HCT116 (cell line): ENCODE measurements at regions not wholly inside any gene's neighbourhood (a gene's known extent, or its start where the extent isn't known, plus 50 kb on each side); places are given as distances from the start of the nearest gene placed in this dataset.

Experiments used
- EZH2 ChIP-seq: fragments of 200-600 bp; sonication (generic); IDR thresholded peaks from 2 replicates; pipeline ENCODE4 v1.6.1; 2017; ENCODE audit warnings: antibody characterized with exemption, mixed run types
- JUND ChIP-seq: IDR thresholded peaks from 2 replicates; pipeline ENCODE4 v1.6.1; 2012
- POLR2A ChIP-seq: IDR thresholded peaks from 2 replicates; pipeline ENCODE4 v1.7.0; 2011; ENCODE audit warnings: borderline replicate concordance; ENCODE audit not compliant: insufficient read depth, insufficient read length; ENCODE audit errors: extremely low read depth
- TF ChIP-seq, protein P1 (sequence below), 3 experiments: fragments of 200-600 bp in 1 of 3; sonication (generic) in 1 of 3; IDR thresholded peaks in 2 of 3; conservative IDR thresholded peaks in 1 of 3; 2 replicates each; pipeline ENCODE4 v1.5.1; 2012 to 2017; ENCODE audit warnings: low read depth in 2 of 3, low read length in 2 of 3, antibody characterized with exemption in 1 of 3, borderline replicate concordance in 1 of 3, control low read depth in 1 of 3, mild to moderate bottlenecking in 1 of 3, mixed read lengths in 1 of 3, mixed run types in 1 of 3, moderate library complexity in 1 of 3; ENCODE audit not compliant: insufficient read depth in 1 of 3
- TF ChIP-seq, protein P2 (sequence below): IDR thresholded peaks from 2 replicates; pipeline ENCODE4 v1.6.1; 2011; ENCODE audit warnings: mild to moderate bottlenecking, low read length, moderate library complexity; ENCODE audit not compliant: insufficient replicate concordance; ENCODE audit errors: extremely low read depth

DNA sequence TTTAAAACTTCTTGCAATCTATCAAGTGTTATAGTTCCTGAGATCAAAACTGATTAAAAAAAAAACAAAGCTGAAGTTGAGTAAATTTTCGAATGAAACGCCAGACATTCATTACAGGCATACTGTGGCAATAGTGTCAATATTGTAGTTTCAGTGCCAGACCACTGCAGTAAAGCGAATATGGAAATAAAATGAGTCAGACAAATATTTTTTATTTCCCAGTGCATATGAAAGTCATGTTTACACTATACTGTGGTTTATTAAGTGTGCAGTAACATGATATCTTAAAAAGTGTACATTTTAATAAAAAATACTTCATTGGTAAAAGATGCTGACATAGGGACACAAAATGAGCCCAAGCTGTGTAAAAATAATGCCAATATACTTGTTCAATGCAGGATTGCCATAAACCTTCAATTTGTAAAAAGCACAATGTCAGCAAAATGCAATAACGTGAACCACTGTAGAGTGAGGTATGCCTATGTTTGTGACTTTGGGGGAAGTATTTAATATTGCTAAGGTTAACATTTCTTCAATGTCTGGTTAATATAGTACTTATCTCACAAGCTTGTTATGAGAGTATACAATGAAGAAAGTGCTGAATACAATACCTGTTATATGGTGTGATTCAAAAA, 1473.9 kb upstream of the GBE1 start:
- TF ChIP-seq, protein P1, sequence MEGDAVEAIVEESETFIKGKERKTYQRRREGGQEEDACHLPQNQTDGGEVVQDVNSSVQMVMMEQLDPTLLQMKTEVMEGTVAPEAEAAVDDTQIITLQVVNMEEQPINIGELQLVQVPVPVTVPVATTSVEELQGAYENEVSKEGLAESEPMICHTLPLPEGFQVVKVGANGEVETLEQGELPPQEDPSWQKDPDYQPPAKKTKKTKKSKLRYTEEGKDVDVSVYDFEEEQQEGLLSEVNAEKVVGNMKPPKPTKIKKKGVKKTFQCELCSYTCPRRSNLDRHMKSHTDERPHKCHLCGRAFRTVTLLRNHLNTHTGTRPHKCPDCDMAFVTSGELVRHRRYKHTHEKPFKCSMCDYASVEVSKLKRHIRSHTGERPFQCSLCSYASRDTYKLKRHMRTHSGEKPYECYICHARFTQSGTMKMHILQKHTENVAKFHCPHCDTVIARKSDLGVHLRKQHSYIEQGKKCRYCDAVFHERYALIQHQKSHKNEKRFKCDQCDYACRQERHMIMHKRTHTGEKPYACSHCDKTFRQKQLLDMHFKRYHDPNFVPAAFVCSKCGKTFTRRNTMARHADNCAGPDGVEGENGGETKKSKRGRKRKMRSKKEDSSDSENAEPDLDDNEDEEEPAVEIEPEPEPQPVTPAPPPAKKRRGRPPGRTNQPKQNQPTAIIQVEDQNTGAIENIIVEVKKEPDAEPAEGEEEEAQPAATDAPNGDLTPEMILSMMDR (IDR thresholded peaks at IDR 0.05 in 2 of 3, conservative IDR thresholded peaks at IDR 0.05 in 1 of 3; ENCODE audit: borderline replicate concordance in 1 of 3, insufficient read depth in 1 of 3, low read depth in 2 of 3, low read length in 2 of 3) = no peak
- TF ChIP-seq POLR2A (no peak), EZH2 (no peak), JUND (no peak)
- TF ChIP-seq, protein P2, sequence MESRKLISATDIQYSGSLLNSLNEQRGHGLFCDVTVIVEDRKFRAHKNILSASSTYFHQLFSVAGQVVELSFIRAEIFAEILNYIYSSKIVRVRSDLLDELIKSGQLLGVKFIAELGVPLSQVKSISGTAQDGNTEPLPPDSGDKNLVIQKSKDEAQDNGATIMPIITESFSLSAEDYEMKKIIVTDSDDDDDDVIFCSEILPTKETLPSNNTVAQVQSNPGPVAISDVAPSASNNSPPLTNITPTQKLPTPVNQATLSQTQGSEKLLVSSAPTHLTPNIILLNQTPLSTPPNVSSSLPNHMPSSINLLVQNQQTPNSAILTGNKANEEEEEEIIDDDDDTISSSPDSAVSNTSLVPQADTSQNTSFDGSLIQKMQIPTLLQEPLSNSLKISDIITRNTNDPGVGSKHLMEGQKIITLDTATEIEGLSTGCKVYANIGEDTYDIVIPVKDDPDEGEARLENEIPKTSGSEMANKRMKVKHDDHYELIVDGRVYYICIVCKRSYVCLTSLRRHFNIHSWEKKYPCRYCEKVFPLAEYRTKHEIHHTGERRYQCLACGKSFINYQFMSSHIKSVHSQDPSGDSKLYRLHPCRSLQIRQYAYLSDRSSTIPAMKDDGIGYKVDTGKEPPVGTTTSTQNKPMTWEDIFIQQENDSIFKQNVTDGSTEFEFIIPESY = no peak
